RWPE1 (cell line): ENCODE measurements at regions not wholly inside any gene's neighbourhood (a gene's known extent, or its start where the extent isn't known, plus 50 kb on each side); places are given as distances from the start of the nearest gene placed in this dataset.

Experiments used
- CTCF ChIA-PET: fragments of 350-600 bp; sonication (Branson Sonifier 250); formaldehyde crosslinking; extraction: SDS; loops from one replicate; lab custom pipeline; 2021; lab: Yijun Ruan, JAX
- POLR2A ChIA-PET: fragments of 400-600 bp; formaldehyde crosslinking; extraction: SDS; loops from one replicate; lab custom pipeline; 2020; ENCODE audit warnings: antibody characterized with exemption; ENCODE audit not compliant: low non-redundant PET; lab: Yijun Ruan, JAX
- DNase-seq: peaks from one replicate; pipeline ENCODE4 v3.0.0; 2012; ENCODE audit warnings: low spot score
- H3K27ac ChIP-seq: fragments of 450-650 bp; 2 replicates; pipeline ENCODE4 v1.5.1; 2017
- TF ChIP-seq, protein P1 (sequence below): fragments of 450-650 bp; conservative IDR thresholded peaks from 2 replicates; pipeline ENCODE4 v1.5.1; 2017; ENCODE audit warnings: low read depth, mild to moderate bottlenecking

DNA sequence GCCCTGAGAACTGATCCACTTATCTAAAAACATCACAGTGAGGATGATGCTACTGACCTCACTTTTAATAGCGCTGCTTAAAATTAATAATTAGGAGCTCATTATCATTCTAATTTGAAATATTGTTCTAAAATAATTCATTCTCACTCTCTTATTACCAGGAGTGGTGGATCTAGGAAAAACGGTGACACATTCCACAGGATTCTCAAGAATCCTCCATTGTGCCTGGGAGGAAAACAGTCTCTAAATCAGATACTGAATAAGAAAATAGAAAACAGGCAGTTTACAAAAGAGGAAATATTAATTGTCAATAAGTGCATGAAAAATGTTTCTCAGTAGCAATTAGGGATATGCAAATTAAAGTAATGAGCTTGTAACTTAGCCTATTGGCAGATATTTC is 187.4 kb downstream of the TENT5A start:
- POLR2A ChIA-PET: no interaction called here

DNA sequence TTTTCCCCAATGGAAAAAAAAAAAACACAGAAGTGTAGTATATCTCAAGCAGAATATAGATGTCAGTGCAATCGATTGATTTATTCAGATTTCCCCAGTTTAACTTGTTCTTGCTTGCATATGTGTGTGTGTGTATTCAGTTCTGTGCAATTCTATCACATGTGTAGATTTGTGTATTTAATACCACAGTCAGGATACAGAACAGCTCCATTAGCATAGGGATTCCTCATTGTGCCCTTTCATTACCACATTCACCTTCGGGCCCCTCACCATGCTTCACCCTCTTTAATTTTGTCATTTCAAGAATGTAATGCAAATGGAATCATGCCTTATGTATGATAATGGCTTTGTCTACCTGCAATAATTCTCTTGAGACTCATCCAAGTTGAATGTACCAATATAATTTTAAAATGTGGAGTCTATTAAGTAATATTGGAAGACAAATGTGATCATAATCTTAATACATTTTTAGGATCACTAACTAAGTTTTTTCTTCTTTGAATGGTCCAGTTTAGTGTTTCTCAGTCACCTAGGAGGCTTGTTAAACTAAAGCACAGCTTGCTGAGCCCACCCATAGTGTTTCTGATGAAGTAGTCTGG is 187.9 kb downstream of the TENT5A start:
- CTCF ChIA-PET: no interaction called here
- POLR2A ChIA-PET: no interaction called here
- H3K27ac ChIP-seq: no peak overlapping the region
- no peak for DNase-seq
- TF ChIP-seq, protein P1, sequence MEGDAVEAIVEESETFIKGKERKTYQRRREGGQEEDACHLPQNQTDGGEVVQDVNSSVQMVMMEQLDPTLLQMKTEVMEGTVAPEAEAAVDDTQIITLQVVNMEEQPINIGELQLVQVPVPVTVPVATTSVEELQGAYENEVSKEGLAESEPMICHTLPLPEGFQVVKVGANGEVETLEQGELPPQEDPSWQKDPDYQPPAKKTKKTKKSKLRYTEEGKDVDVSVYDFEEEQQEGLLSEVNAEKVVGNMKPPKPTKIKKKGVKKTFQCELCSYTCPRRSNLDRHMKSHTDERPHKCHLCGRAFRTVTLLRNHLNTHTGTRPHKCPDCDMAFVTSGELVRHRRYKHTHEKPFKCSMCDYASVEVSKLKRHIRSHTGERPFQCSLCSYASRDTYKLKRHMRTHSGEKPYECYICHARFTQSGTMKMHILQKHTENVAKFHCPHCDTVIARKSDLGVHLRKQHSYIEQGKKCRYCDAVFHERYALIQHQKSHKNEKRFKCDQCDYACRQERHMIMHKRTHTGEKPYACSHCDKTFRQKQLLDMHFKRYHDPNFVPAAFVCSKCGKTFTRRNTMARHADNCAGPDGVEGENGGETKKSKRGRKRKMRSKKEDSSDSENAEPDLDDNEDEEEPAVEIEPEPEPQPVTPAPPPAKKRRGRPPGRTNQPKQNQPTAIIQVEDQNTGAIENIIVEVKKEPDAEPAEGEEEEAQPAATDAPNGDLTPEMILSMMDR: no peak

More for the DNA sequence above, 187.4 kb downstream of the TENT5A start:
- TF ChIP-seq, protein P1: no peak
- CTCF ChIA-PET: no interaction called here
- no peak overlapping the region for H3K27ac ChIP-seq
- no peak for DNase-seq

DNA sequence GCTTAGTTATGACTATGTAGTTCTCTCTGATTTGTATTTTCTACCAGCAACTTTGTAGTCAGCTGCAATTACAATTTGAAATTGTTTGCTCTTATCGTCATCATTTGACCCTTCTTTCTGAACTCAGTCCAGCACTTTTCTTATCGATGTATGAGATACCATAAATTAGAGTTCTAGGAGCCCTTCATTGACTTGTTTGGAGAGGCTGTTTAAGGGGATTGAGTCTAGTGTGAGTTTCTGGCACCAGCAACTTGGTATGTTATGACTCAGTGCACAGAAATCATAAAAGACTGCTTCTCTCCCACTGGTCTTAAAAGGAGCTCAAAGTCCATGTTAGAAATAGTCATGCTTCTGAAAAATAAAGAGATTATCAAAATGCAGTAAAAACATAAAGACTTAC is 190.3 kb downstream of the TENT5A start:
- POLR2A ChIA-PET: no interaction called here
- TF ChIP-seq, protein P1: no peak
- CTCF ChIA-PET: no interaction called here
- no peak overlapping the region for H3K27ac ChIP-seq
- no peak for DNase-seq

DNA sequence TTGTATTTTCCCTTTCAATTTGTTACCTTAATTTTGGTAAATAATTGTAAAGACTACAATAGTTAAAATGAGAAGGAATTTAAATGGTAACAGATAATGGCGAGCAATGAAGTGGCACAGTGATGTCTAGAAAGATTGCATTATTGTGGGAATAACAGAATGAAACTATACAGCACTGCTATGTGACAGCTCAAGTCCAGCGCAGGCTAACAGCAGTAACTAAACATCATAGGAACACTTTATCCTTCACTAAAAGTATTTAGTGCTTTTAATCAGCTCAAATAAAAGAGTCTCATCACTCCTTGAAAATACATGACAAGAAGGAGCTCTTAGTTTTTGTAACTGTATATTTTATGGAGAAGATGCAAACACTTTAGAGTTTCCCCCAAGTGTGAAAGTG is 190.8 kb downstream of the TENT5A start:
- POLR2A ChIA-PET: no interaction called here
- no peak for DNase-seq
- TF ChIP-seq, protein P1: no peak
- CTCF ChIA-PET: interaction anchor here (0.5 kb wide), 1 partner anchor 107 kb away, joined by 4 read pairs; no protein-coding TSS in a partner anchor
- H3K27ac ChIP-seq: no peak overlapping the region

DNA sequence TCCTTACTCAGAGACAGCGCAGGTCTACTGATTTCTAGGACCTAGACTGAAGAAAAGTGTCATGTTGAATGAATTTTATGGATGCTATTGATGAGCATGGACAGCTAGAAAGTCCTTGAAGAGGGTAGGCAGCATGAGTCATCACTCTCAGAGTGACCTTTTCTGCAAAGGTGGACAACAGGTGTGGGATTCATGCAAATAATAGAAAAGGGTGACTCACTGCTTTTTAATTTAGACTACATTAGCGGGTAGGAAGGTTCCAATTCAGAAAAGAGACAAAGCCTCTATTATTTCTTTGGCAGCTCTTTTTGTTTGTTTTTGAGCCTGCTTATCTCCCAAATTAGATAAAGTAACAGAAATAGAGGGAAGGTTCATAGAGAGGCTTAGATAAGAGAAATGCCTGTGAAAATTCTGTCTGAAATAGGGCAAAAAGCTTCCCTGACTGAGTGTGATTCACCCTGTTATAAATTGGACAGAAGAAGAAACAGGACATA is 191.4 kb downstream of the TENT5A start:
- H3K27ac ChIP-seq: no peak overlapping the region
- CTCF ChIA-PET: interaction anchor here (0.5 kb wide), 1 partner anchor 106 kb away, joined by 4 read pairs; no protein-coding TSS in a partner anchor
- no peak for DNase-seq
- POLR2A ChIA-PET: no interaction called here
- TF ChIP-seq, protein P1: no peak

DNA sequence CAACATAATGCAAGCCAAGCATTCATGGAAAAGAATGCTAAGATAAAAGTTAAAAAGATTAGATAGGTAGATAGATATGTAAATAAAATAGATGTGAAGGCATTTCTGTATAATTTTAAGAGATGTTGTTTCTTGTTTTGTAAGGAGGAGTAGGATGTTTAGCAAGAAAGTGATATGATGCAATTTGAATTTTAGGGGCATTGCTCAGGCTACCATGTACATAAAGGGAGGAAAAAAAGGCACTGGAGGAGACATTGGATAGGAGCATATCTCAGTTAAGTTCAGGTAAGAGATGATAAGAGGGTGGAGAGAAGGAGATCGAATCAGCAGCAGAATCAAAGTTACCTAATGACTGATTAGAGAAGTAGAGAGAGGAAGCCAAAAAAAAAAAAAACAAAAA is 194.7 kb downstream of the TENT5A start:
- ChIA-PET POLR2A (no interaction called here), CTCF (no interaction called here)
- no peak overlapping the region for H3K27ac ChIP-seq
- TF ChIP-seq, protein P1: no peak
- DNase-seq: no peak
